ENCODE measurements at regions not wholly inside any gene's neighbourhood (a gene's known extent, or its start where the extent isn't known, plus 50 kb on each side); places are given as distances from the start of the nearest gene placed in this dataset.

DNA sequence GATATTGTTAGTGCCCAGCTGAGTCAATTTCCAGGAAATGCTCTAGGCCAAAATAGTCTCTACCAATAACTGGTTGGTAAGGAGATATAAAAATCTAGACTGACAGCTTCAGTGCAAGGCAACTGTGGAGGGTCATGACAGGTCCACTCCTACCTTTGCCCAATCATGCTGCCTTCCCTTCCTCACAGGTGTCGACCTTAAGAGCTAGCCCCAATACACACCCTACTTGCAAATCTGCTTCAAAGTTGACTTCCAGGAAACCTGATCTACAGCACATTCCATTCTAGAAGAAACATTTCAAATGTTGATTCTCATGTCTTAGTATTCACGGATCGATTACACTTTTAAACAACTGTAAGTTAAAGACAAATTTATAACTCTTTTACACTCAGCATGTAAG, 1455.5 kb downstream of the TECRL start:
- Histone ChIP-seq H3K27ac (no peak overlapping the region), H3K36me3 (no peaks in the 10 kb centered on the region), H3K4me1 (no peaks in the 10 kb centered on the region), H3K4me3 (no peak overlapping the region), H3K27me3 (replicated peaks in 1 of 7) (no peaks in the 10 kb centered on the region), H3K9me3 (peaks cover 0 to 15% (median 0%) of the 10 kb centered on the region in 8 donors)
- TF ChIP-seq POLR2A (IDR thresholded peaks at IDR 0.05), result no peak
- no peak for TF ChIP-seq CTCF (IDR thresholded peaks at IDR 0.05 in 8 of 11, conservative IDR thresholded peaks at IDR 0.05 in 3 of 11)
- TF ChIP-seq POLR2AphosphoS5 (IDR thresholded peaks at IDR 0.05), result no peak
- WGBS, 5 donors, result 62 to 73% (median 66%) methylated on average over 3 of the region's 3 CpGs
- intact Hi-C loops (cut with DNase I; ENCODE audit: low total_unique reads), result no loop called here
- no peak for DNase-seq

DNA sequence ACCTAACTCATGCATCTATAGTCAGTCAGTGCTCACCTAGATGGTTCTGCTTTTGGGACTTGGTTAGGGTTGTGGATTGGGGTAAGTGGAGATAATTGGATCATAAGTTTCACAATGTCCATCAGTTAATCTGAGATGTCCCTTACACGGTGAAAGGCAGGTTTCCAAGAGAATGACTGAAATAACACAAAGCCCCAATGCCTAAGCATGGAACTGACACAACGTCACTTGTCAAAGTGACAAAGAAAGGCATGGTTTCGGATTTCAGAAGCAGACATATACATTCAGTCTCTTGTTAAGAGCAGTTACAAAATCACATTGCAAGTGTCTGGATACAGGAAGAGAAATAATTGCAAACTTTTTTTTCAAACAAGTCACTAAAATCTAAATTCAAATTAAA, 1456.9 kb downstream of the TECRL start:
- H3K27ac ChIP-seq, result no peak overlapping the region
- WGBS, 5 donors, result 62 to 75% (median 73%) methylated on average over 3 of the region's 3 CpGs

DNA sequence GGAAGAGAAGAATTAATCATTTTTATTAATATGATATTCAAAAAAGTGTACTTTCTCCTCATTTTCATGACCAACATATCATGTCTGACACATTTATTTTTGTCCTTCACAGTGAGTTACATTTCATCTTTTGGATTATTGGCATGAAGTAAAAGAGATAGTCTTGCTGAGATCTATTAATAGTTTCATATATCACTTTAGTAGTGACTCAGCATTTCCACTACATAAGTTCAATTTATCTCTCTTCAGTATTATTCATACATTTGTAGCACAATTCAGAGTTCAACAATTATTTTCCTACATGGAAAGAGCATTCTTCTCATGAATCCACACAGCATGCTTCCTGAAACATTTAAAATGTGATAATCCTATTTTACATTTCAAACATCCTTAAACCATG, 1461.1 kb downstream of the TECRL start:
- Histone ChIP-seq H3K27ac (no peak overlapping the region), H3K9me3 (peaks cover 0 to 15% (median 4%) of the 10 kb centered on the region in 8 donors), H3K36me3 (no peaks in the 10 kb centered on the region), H3K4me1 (no peaks in the 10 kb centered on the region), H3K4me3 (no peak overlapping the region), H3K27me3 (replicated peaks in 1 of 7) (no peaks in the 10 kb centered on the region)
- intact Hi-C loops (cut with DNase I; ENCODE audit: low total_unique reads), result no loop called here
- DNase-seq, result no peak
- TF ChIP-seq CTCF (IDR thresholded peaks at IDR 0.05 in 8 of 11, conservative IDR thresholded peaks at IDR 0.05 in 3 of 11) (no peak), POLR2A (IDR thresholded peaks at IDR 0.05) (no peak), POLR2AphosphoS5 (IDR thresholded peaks at IDR 0.05) (no peak)

More for the DNA sequence above, 1456.9 kb downstream of the TECRL start:
- no peak overlapping the region for H3K4me3 ChIP-seq
- H3K36me3 ChIP-seq, result no peaks in the 10 kb centered on the region
- no peaks in the 10 kb centered on the region for H3K4me1 ChIP-seq
- H3K27me3 ChIP-seq (replicated peaks in 1 of 7), result no peaks in the 10 kb centered on the region
- peaks cover 0 to 8% (median 0%) of the 10 kb centered on the region in 8 donors for H3K9me3 ChIP-seq
- no peak for TF ChIP-seq CTCF (IDR thresholded peaks at IDR 0.05 in 8 of 11, conservative IDR thresholded peaks at IDR 0.05 in 3 of 11)
- TF ChIP-seq POLR2A (IDR thresholded peaks at IDR 0.05), result no peak
- TF ChIP-seq POLR2AphosphoS5 (IDR thresholded peaks at IDR 0.05), result no peak
- DNase-seq, result no peak
- intact Hi-C loops (cut with DNase I; ENCODE audit: low total_unique reads), result no loop called here

DNA sequence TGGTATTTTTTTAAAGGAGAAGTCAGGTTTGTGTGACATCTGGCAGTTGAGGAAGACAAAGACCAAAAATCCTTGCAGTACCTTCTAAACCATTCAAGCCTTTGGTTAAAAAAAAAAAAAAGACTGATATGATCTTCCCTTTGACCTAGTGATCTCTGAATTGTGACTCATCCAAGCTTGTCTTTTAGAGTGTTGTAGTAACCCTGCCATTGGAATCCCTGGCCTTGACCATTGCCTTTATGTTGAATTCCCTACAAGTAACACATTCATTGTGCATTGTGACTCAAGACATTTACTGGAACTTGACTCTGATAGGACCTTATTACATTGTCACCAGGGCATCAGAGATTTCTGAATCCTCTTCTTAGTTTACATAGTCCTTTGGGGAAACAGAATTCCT, 1469.0 kb downstream of the TECRL start:
- no peak for DNase-seq
- H3K36me3 ChIP-seq, result no peaks in the 10 kb centered on the region
- TF ChIP-seq CTCF (IDR thresholded peaks at IDR 0.05 in 8 of 11, conservative IDR thresholded peaks at IDR 0.05 in 3 of 11) (no peak), POLR2A (IDR thresholded peaks at IDR 0.05) (no peak), POLR2AphosphoS5 (IDR thresholded peaks at IDR 0.05) (no peak)
- no peaks in the 10 kb centered on the region for H3K4me1 ChIP-seq
- H3K27me3 ChIP-seq (replicated peaks in 1 of 7), result no peaks in the 10 kb centered on the region
- peaks cover 0 to 51% (median 16%) of the 10 kb centered on the region in 8 donors for H3K9me3 ChIP-seq
- no peak overlapping the region for H3K4me3 ChIP-seq
- intact Hi-C loops (cut with DNase I; ENCODE audit: low total_unique reads), result no loop called here
- no peak overlapping the region for H3K27ac ChIP-seq
